SK-N-SH (cell line): ENCODE measurements at regions not wholly inside any gene's neighbourhood (a gene's known extent, or its start where the extent isn't known, plus 50 kb on each side); places are given as distances from the start of the nearest gene placed in this dataset.

Experiments
- CTCF ChIA-PET: fragments of 300-600, 350-600 bp; formaldehyde crosslinking; extraction: SDS; loops from one replicate; lab custom pipeline; 2021; lab: Yijun Ruan, JAX
- POLR2A ChIA-PET: fragments of 350-600 bp; sonication (Branson Sonifier 250); formaldehyde crosslinking; extraction: SDS; loops from one replicate; lab custom pipeline; 2020; ENCODE audit warnings: antibody characterized with exemption, inconsistent platforms; lab: Yijun Ruan, JAX
- DNase-seq: peaks from one replicate; pipeline ENCODE4 v3.0.0; 2012
- H2AFZ ChIP-seq: fragments of 200-600 bp; sonication (generic); 2 replicates; pipeline ENCODE4 v1.8.1; 2016; ENCODE audit warnings: antibody characterized with exemption, mild to moderate bottlenecking, low read depth
- H3F3A ChIP-seq: fragments of 200-600 bp; sonication (generic); replicated peaks from 2 replicates; pipeline ENCODE3; 2016; ENCODE audit warnings: antibody characterized with exemption, mild to moderate bottlenecking; ENCODE audit not compliant: insufficient read depth
- H3K27ac ChIP-seq, 2 experiments: fragments of 200-500 bp in 1 of 2; fragments of 200-600 bp in 1 of 2; sonication (Bioruptor generic) in 1 of 2; sonication (generic), shearing (Covaris generic) in 1 of 2; 2 replicates each; pipeline versions ENCODE4 v1.5.1 to v1.6.1; 2014 to 2016; ENCODE audit warnings: low read depth in 2 of 2, inconsistent platforms in 1 of 2, low read length in 1 of 2, mild to moderate bottlenecking in 1 of 2, mixed read lengths in 1 of 2
- H3K27me3 ChIP-seq: fragments of 200-600 bp; sonication (generic), shearing (Covaris generic); 2 replicates; pipeline ENCODE4 v1.6.1; 2016; ENCODE audit warnings: mixed run types; ENCODE audit not compliant: insufficient read depth
- H3K36me3 ChIP-seq, 2 experiments: fragments of 200-500 bp in 1 of 2; fragments of 200-600 bp in 1 of 2; sonication (Bioruptor generic) in 1 of 2; sonication (generic) in 1 of 2; replicated peaks in 1 of 2; 2 replicates each; pipeline versions ENCODE3 to v1.5.1; 2014 to 2016; ENCODE audit warnings: low read length in 1 of 2, mild to moderate bottlenecking in 1 of 2; ENCODE audit not compliant: insufficient read depth in 2 of 2, control insufficient read depth in 1 of 2
- H3K4me1 ChIP-seq, 2 experiments: fragments of 200-500 bp in 1 of 2; fragments of 200-600 bp in 1 of 2; sonication (Bioruptor generic) in 1 of 2; sonication (generic), shearing (Covaris generic) in 1 of 2; 2 replicates each; pipeline versions ENCODE4 v1.5.1 to v1.6.1; 2014 to 2016; ENCODE audit warnings: low read depth in 1 of 2, low read length in 1 of 2, mixed run types in 1 of 2; ENCODE audit not compliant: insufficient read depth in 2 of 2, control insufficient read depth in 1 of 2
- H3K4me2 ChIP-seq: fragments of 200-600 bp; sonication (generic), shearing (Covaris generic); 2 replicates; pipeline ENCODE4 v1.6.1; 2017; ENCODE audit warnings: mixed run types
- H3K4me3 ChIP-seq, 2 experiments: fragments of 200-500 bp in 1 of 2; fragments of 200-600 bp in 1 of 2; sonication (Bioruptor generic) in 1 of 2; sonication (generic), shearing (Covaris generic) in 1 of 2; 2 replicates each; pipeline versions ENCODE4 v1.5.1 to v1.8.1; 2014 to 2016; ENCODE audit warnings: low read depth in 2 of 2, inconsistent platforms in 1 of 2, low read length in 1 of 2, mild to moderate bottlenecking in 1 of 2, mixed read lengths in 1 of 2, moderate library complexity in 1 of 2
- H3K79me2 ChIP-seq: fragments of 200-600 bp; sonication (generic); 2 replicates; pipeline ENCODE4 v1.8.1; 2017; ENCODE audit warnings: mild to moderate bottlenecking; ENCODE audit not compliant: insufficient read depth
- H3K9ac ChIP-seq: fragments of 200-600 bp; sonication (generic); 2 replicates; pipeline ENCODE4 v1.6.1; 2017; ENCODE audit warnings: mixed run types
- H3K9me2 ChIP-seq: fragments of 200-600 bp; sonication (generic); 2 replicates; pipeline ENCODE4 v1.6.1; 2017; ENCODE audit warnings: mixed run types
- H3K9me3 ChIP-seq: fragments of 200-600 bp; sonication (generic); 2 replicates; pipeline ENCODE4 v1.6.1; 2017; ENCODE audit warnings: mixed run types, mild to moderate bottlenecking, moderate library complexity
- H4K20me1 ChIP-seq: fragments of 200-600 bp; sonication (generic); 2 replicates; pipeline ENCODE4 v1.6.1; 2017; ENCODE audit warnings: mild to moderate bottlenecking, mixed run types; ENCODE audit not compliant: insufficient read depth
- CHD2 ChIP-seq: fragments of 150-350 bp; IDR thresholded peaks from 2 replicates; pipeline ENCODE4 v1.6.1; 2018; ENCODE audit warnings: low read length; ENCODE audit not compliant: partially characterized antibody
- EZH2phosphoT487 ChIP-seq: fragments of 200-600 bp; sonication (generic); IDR thresholded peaks from 2 replicates; pipeline ENCODE4 v1.6.1; 2017; ENCODE audit warnings: low read depth, mixed run types, mild to moderate bottlenecking, antibody characterized with exemption, moderate library complexity, borderline replicate concordance
- FOXM1 ChIP-seq: IDR thresholded peaks from 2 replicates; pipeline ENCODE4 v1.4.0; 2012; ENCODE audit warnings: low read depth, mild to moderate bottlenecking
- JUND ChIP-seq: IDR thresholded peaks from 2 replicates; pipeline ENCODE4 v1.4.0; 2012
- MXI1 ChIP-seq: IDR thresholded peaks from 2 replicates; pipeline ENCODE4 v1.6.1; 2012; ENCODE audit warnings: mild to moderate bottlenecking, low read depth, low read length, improper control_type of control experiment
- NFIC ChIP-seq: IDR thresholded peaks from 2 replicates; pipeline ENCODE4 v1.4.0; 2012; ENCODE audit warnings: borderline replicate concordance
- RAD21 ChIP-seq: IDR thresholded peaks from 2 replicates; pipeline ENCODE4 v1.6.1; 2012; ENCODE audit warnings: mild to moderate bottlenecking, low read length
- RCOR1 ChIP-seq: fragments of 150-350 bp; IDR thresholded peaks from 2 replicates; pipeline ENCODE4 v1.6.1; 2017; ENCODE audit warnings: antibody characterized with exemption, low read length
- RXRA ChIP-seq: IDR thresholded peaks from 2 replicates; pipeline ENCODE4 v1.4.0; 2012; ENCODE audit warnings: low read depth, mild to moderate bottlenecking, borderline replicate concordance
- SIN3A ChIP-seq: IDR thresholded peaks from 2 replicates; pipeline ENCODE4 v1.6.1; 2012; ENCODE audit warnings: low read depth, mild to moderate bottlenecking, low read length, moderate library complexity, borderline replicate concordance
- TCF12 ChIP-seq: IDR thresholded peaks from 2 replicates; pipeline ENCODE4 v1.4.0; 2012
- TEAD4 ChIP-seq: IDR thresholded peaks from 2 replicates; pipeline ENCODE4 v1.4.0; 2012; ENCODE audit warnings: mild to moderate bottlenecking, borderline replicate concordance; ENCODE audit not compliant: insufficient read depth
- USF2 ChIP-seq: fragments of 150-350 bp; IDR thresholded peaks from 2 replicates; pipeline ENCODE4 v1.6.1; 2017; ENCODE audit warnings: antibody characterized with exemption, low read length, low read depth, borderline replicate concordance
- YY1 ChIP-seq: IDR thresholded peaks from 2 replicates; pipeline ENCODE4 v1.4.0; 2012; ENCODE audit warnings: low read depth, mild to moderate bottlenecking
- WGBS: methylation state at CpG from one replicate; pipeline ENCODE4 v1.1.6; 2017; ENCODE audit warnings: low lambda C conversion rate; 5-methylcytosine and 5-hydroxymethylcytosine counted together
- TF ChIP-seq, protein P1 (sequence below): IDR thresholded peaks from 2 replicates; pipeline ENCODE4 v1.4.0; 2012; ENCODE audit warnings: low read depth

DNA sequence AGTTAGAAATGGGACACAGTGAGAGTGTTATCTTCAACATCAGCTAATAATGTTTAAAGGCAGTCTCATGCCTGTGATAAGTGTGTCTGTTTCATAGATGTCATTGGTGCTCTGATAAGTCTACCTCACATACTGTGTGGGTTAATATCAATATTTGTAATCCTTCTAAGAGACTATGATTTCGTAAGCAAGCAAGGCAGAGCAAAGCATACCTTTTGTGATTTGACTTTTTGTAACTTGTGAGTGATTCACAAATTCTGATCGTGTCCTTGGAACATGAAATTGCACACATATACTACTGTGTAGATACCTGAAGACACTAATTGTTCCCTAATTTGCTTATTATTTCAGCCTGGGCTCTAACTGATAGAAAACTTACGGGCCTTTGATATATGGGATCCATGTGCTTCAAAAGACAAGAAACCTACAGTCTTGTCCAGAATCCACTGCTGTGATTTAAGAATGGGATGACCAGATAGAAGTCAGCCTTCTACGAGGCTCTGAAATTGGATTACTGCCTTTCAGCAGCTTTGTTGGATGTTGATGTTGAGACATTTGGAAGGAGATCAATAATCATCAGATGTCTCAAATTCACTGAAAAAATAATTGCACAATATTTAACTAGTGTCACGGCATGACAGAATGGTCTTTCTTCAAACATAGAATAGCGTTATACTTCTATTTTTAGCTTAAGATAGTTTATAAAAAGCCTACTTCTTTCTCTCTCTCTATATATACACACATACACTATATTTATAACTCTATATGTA, 63.2 kb upstream of the KLF6 start:
- H2AFZ ChIP-seq, result no peak overlapping the region
- H3K4me1 ChIP-seq, result peaks cover 0 to 23% of the 10 kb centered on the region in 2 experiments; a peak in 1 of 4 replicates
- WGBS, result 66% methylated on average over 6 of the region's 6 CpGs
- no peaks in the 10 kb centered on the region for H3K9me3 ChIP-seq
- no peak overlapping the region for H3K4me3 ChIP-seq
- CTCF ChIA-PET, result interaction anchor here (0.6 to 1.2 kb wide), 4 partner anchors 12 to 148 kb away, joined by 3 to 4 read pairs (median 3); no protein-coding TSS in a partner anchor
- peak overlapping the region in 1 of 2 experiments; percentile 68; a peak in 2 of 4 replicates for H3K27ac ChIP-seq
- no peak for DNase-seq
- no peaks in the 10 kb centered on the region for H3K27me3 ChIP-seq
- no peaks in the 10 kb centered on the region for H3K36me3 ChIP-seq
- TF ChIP-seq RCOR1 (no peak), JUND (no peak), CHD2 (no peak), EZH2phosphoT487 (no peak), SIN3A (no peak)
- no peaks in the 10 kb centered on the region for H3K79me2 ChIP-seq
- H4K20me1 ChIP-seq, result no peaks in the 10 kb centered on the region
- H3K9me2 ChIP-seq, result no peaks in the 10 kb centered on the region
- H3K9ac ChIP-seq, result no peak overlapping the region; the same call in 1 of the 2 replicates
- peak overlapping the region; percentile 3; the same call in 1 of the 2 replicates for H3K4me2 ChIP-seq
- POLR2A ChIA-PET, result no interaction called here
- peaks cover 31% of the 10 kb centered on the region for H3F3A ChIP-seq

DNA sequence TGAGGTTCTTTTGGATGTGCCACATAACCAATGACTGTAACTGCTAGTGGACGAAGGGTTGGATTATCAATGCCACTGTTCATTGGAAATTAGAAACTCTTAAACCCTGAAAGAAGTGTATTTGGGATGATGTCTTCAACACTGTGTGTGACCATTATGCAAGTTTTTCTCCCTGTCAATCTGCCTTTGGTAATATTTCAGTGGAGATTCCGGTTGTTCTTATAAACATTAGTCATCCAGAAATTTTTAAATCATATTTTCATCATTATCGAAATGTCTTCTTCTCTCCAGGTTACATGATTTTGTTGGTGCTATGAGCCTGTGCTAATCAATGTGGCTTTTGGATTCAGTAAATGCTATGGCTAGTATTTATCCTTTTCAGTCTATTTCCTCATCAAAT, 61.7 kb upstream of the KLF6 start:
- Histone ChIP-seq H4K20me1 (no peaks in the 10 kb centered on the region), H3F3A (peaks cover 21% of the 10 kb centered on the region), H3K9me3 (no peaks in the 10 kb centered on the region), H3K9ac (no peak overlapping the region), H3K9me2 (no peaks in the 10 kb centered on the region), H2AFZ (no peak overlapping the region), H3K4me1 (peaks cover 0 to 19% of the 10 kb centered on the region in 2 experiments; a peak in 1 of 4 replicates), H3K4me3 (no peak overlapping the region), H3K4me2 (no peak overlapping the region), H3K27ac (no peak overlapping the region), H3K79me2 (no peaks in the 10 kb centered on the region), H3K36me3 (no peaks in the 10 kb centered on the region), H3K27me3 (no peaks in the 10 kb centered on the region)
- TF ChIP-seq JUND, result no peak
- no peak for TF ChIP-seq FOXM1
- TF ChIP-seq USF2, result no peak
- no peak for TF ChIP-seq YY1
- no peak for TF ChIP-seq TEAD4
- TF ChIP-seq RCOR1, result no peak
- no peak for TF ChIP-seq TCF12
- TF ChIP-seq MXI1, result no peak
- no peak for TF ChIP-seq RXRA
- TF ChIP-seq, protein P1, sequence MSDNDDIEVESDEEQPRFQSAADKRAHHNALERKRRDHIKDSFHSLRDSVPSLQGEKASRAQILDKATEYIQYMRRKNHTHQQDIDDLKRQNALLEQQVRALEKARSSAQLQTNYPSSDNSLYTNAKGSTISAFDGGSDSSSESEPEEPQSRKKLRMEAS, result no peak
- no peak for TF ChIP-seq NFIC
- TF ChIP-seq RAD21, result no peak
- 91% methylated on average over 3 of the region's 3 CpGs for WGBS
- ChIA-PET POLR2A (no interaction called here), CTCF (no interaction called here)
- DNase-seq, result no peak
